Loucy (cell line): ENCODE measurements at regions not wholly inside any gene's neighbourhood (a gene's known extent, or its start where the extent isn't known, plus 50 kb on each side); places are given as distances from the start of the nearest gene placed in this dataset.

ENCODE experiments used
- H2AFZ ChIP-seq: fragments of 200-600 bp; sonication (generic); 2 replicates; pipeline ENCODE4 v1.6.0; 2016; ENCODE audit warnings: antibody characterized with exemption, mild to moderate bottlenecking, low read length, moderate library complexity
- H3F3A ChIP-seq: fragments of 200-600 bp; 2 replicates; pipeline ENCODE4 v1.6.0; 2016; ENCODE audit warnings: antibody characterized with exemption, low read depth, mild to moderate bottlenecking
- H3K27me3 ChIP-seq: fragments of 200-600 bp; sonication (generic); 2 replicates; pipeline ENCODE4 v1.6.1; 2014; ENCODE audit warnings: low read length, mild to moderate bottlenecking; ENCODE audit not compliant: insufficient read depth, poor library complexity, severe bottlenecking
- H3K36me3 ChIP-seq: fragments of 200-600 bp; sonication (generic); 2 replicates; pipeline ENCODE4 v1.6.1; 2016; ENCODE audit warnings: low read length; ENCODE audit not compliant: insufficient read depth
- H3K4me1 ChIP-seq: fragments of 200-600 bp; sonication (generic); 2 replicates; pipeline ENCODE4 v1.5.1; 2014; ENCODE audit warnings: low read length, mild to moderate bottlenecking; ENCODE audit not compliant: insufficient read depth, poor library complexity, severe bottlenecking
- H3K4me2 ChIP-seq: fragments of 200-600 bp; sonication (generic); 2 replicates; pipeline ENCODE4 v1.6.0; 2014; ENCODE audit warnings: antibody characterized with exemption, low read length, low read depth, mild to moderate bottlenecking; ENCODE audit not compliant: poor library complexity, severe bottlenecking
- H3K4me3 ChIP-seq: fragments of 200-600 bp; sonication (generic); 2 replicates; pipeline ENCODE4 v1.5.1; 2014; ENCODE audit warnings: low read length, mild to moderate bottlenecking, mixed read lengths; ENCODE audit not compliant: poor library complexity, severe bottlenecking
- H3K79me2 ChIP-seq: fragments of 200-600 bp; sonication (generic); 2 replicates; pipeline ENCODE4 v1.6.1; 2014; ENCODE audit warnings: low read length; ENCODE audit not compliant: insufficient read depth
- H3K9ac ChIP-seq: fragments of 200-600 bp; sonication (generic); 2 replicates; pipeline ENCODE4 v1.6.0; 2014; ENCODE audit warnings: mild to moderate bottlenecking, low read depth, low read length, moderate library complexity; ENCODE audit not compliant: poor library complexity, severe bottlenecking
- H3K9me2 ChIP-seq: fragments of 200-600 bp; sonication (generic); replicated peaks from 2 replicates; pipeline ENCODE4 v1.6.1; 2016; ENCODE audit warnings: low read depth, low read length, mixed read lengths
- H3K9me3 ChIP-seq: fragments of 200-600 bp; sonication (generic); 2 replicates; pipeline ENCODE4 v1.6.1; 2014; ENCODE audit warnings: mild to moderate bottlenecking, antibody characterized with exemption, low read length, low read depth; ENCODE audit not compliant: insufficient read depth
- H4K20me1 ChIP-seq: fragments of 200-600 bp; sonication (generic); 2 replicates; pipeline ENCODE4 v1.6.0; 2014; ENCODE audit warnings: antibody characterized with exemption, low read length, mild to moderate bottlenecking; ENCODE audit not compliant: insufficient read depth, poor library complexity, severe bottlenecking
- CTCF ChIP-seq: fragments of 200-600 bp; sonication (generic); conservative IDR thresholded peaks from 2 replicates; pipeline ENCODE4 v1.5.1; 2014; ENCODE audit warnings: mild to moderate bottlenecking, antibody characterized with exemption, low read length
- EZH2phosphoT487 ChIP-seq: fragments of 200-600 bp; IDR thresholded peaks from 2 replicates; pipeline ENCODE4 v1.6.1; 2018; ENCODE audit warnings: antibody characterized with exemption, mild to moderate bottlenecking, moderate library complexity, borderline replicate concordance

GRCh38 chrX:7264399-7264798, 116.4 kb upstream of the PUDP start:
- no peak for TF ChIP-seq CTCF
- no peak for TF ChIP-seq EZH2phosphoT487
- H3K9me2 ChIP-seq, result no peaks in the 10 kb centered on the region
- H3K4me3 ChIP-seq, result no peak overlapping the region
- H3K79me2 ChIP-seq, result no peaks in the 10 kb centered on the region
- H3K27me3 ChIP-seq, result no peaks in the 10 kb centered on the region
- no peaks in the 10 kb centered on the region for H3K9me3 ChIP-seq
- no peaks in the 10 kb centered on the region for H3K4me1 ChIP-seq
- H3F3A ChIP-seq, result no peaks in the 10 kb centered on the region
- H3K4me2 ChIP-seq, result no peak overlapping the region
- H3K9ac ChIP-seq, result no peak overlapping the region
- no peaks in the 10 kb centered on the region for H4K20me1 ChIP-seq
- H2AFZ ChIP-seq, result no peak overlapping the region
- 0 out of 2 replicates have a peak, but pooled peaks cover under 1% of the 10 kb centered on the region for H3K36me3 ChIP-seq

- H3K4me1 ChIP-seq, result no peaks in the 10 kb centered on the region
- no peaks in the 10 kb centered on the region for H3K79me2 ChIP-seq
- H3K36me3 ChIP-seq, result 0 out of 2 replicates have a peak, but pooled peaks cover 5% of the 10 kb centered on the region
- H3K9me3 ChIP-seq, result no peaks in the 10 kb centered on the region
- H3K4me2 ChIP-seq, result no peak overlapping the region
- H4K20me1 ChIP-seq, result no peaks in the 10 kb centered on the region
- H3K4me3 ChIP-seq, result no peak overlapping the region
- H3K9ac ChIP-seq, result no peak overlapping the region
- H3K27me3 ChIP-seq, result no peaks in the 10 kb centered on the region
- TF ChIP-seq CTCF (no peak), EZH2phosphoT487 (no peak)
- H2AFZ ChIP-seq, result no peak overlapping the region
- H3F3A ChIP-seq, result no peaks in the 10 kb centered on the region
- H3K9me2 ChIP-seq, result no peaks in the 10 kb centered on the region
Observed at GRCh38 chrX:7263961-7264360, 116.0 kb upstream of the PUDP start.

GRCh38 chrX:7263330-7263729, 115.4 kb upstream of the PUDP start:
- no peaks in the 10 kb centered on the region for H3K79me2 ChIP-seq
- H4K20me1 ChIP-seq, result no peaks in the 10 kb centered on the region
- H3K4me1 ChIP-seq, result no peaks in the 10 kb centered on the region
- no peak overlapping the region for H3K9ac ChIP-seq
- H3K4me2 ChIP-seq, result no peak overlapping the region
- no peak for TF ChIP-seq CTCF
- no peak for TF ChIP-seq EZH2phosphoT487
- H3K4me3 ChIP-seq, result no peak overlapping the region
- no peaks in the 10 kb centered on the region for H3K27me3 ChIP-seq
- H3K9me3 ChIP-seq, result no peaks in the 10 kb centered on the region
- no peaks in the 10 kb centered on the region for H3K9me2 ChIP-seq
- no peaks in the 10 kb centered on the region for H3F3A ChIP-seq
- H3K36me3 ChIP-seq, result 0 out of 2 replicates have a peak, but pooled peaks cover 6% of the 10 kb centered on the region
- H2AFZ ChIP-seq, result no peak overlapping the region
